ENCODE measurements at regions not wholly inside any gene's neighbourhood (a gene's known extent, or its start where the extent isn't known, plus 50 kb on each side); places are given as distances from the start of the nearest gene placed in this dataset.

DNA sequence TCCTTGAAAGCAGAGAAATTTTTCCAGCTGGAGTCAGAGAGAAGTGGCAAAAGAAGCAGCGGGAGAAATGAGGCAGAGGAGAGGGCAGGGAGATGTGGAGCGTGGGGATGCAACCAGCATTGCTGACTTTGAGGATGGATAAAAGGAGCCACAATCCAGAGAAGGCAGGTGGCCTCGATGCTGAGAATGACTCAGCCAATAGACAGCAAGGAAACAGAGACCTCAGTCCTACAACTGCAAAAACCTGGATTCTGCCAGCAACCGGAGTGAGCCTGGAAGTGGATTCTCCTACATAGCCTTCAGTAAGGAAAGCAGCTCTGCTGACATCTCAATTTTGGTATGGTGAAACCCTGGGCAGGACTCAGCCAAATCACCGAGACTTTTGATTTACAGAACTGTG is 128.9 kb upstream of the ATP1B1 start:
- no peak overlapping the region for H3K4me3 ChIP-seq (ENCODE audit: control insufficient read depth, low read depth, low read length)
- TF ChIP-seq, protein P1, sequence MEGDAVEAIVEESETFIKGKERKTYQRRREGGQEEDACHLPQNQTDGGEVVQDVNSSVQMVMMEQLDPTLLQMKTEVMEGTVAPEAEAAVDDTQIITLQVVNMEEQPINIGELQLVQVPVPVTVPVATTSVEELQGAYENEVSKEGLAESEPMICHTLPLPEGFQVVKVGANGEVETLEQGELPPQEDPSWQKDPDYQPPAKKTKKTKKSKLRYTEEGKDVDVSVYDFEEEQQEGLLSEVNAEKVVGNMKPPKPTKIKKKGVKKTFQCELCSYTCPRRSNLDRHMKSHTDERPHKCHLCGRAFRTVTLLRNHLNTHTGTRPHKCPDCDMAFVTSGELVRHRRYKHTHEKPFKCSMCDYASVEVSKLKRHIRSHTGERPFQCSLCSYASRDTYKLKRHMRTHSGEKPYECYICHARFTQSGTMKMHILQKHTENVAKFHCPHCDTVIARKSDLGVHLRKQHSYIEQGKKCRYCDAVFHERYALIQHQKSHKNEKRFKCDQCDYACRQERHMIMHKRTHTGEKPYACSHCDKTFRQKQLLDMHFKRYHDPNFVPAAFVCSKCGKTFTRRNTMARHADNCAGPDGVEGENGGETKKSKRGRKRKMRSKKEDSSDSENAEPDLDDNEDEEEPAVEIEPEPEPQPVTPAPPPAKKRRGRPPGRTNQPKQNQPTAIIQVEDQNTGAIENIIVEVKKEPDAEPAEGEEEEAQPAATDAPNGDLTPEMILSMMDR (conservative IDR thresholded peaks at IDR 0.05; ENCODE audit: control insufficient read depth, insufficient read depth, low read depth, low read length): no peak
- DNase-seq (ENCODE audit: low read depth): no peak

DNA sequence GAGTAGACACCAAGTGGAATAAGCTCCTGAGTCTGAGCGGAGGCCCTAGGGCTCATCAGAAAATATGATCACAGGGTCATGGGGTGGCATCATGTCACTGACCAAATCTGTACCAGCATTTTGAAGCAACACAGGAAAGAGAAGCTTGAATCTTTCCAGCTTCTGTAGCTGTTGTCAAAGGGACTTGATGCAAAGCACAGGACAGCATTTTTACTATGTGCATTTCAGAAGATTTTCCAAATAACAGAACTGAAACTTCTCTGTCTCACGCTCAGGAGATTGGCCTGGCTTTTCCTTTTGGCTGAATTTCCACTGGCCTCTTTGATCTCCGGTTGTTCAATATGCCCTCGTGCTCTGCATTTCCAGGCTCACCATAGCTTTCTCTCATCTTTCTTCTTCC is 127.2 kb upstream of the ATP1B1 start:
- TF ChIP-seq, protein P1 (conservative IDR thresholded peaks at IDR 0.05; ENCODE audit: control insufficient read depth, insufficient read depth, low read depth, low read length): no peak
- no peak overlapping the region for H3K4me3 ChIP-seq (ENCODE audit: control insufficient read depth, low read depth, low read length)
- no peak for DNase-seq (ENCODE audit: low read depth)

DNA sequence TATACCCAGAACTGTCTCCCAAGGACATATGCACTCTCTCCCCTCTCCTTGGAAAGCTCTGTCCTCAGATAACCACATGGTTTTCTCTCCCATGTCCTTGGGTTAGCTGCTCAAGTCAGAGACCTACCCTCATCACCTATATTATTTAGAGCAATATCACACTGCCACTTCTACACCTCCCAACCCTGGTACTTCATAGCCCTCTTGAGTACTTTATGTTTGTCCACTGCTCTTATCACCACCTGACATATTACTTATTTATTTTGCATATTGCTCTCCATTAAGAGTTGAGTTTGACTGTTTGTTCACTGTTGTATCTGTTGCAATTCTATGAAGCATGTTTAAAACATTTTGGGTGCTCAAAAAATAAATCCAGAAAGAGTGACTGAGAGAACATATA is 126.3 kb upstream of the ATP1B1 start:
- TF ChIP-seq, protein P1 (conservative IDR thresholded peaks at IDR 0.05; ENCODE audit: control insufficient read depth, insufficient read depth, low read depth, low read length): no peak
- H3K4me3 ChIP-seq (ENCODE audit: control insufficient read depth, low read depth, low read length): no peak overlapping the region
- no peak for DNase-seq (ENCODE audit: low read depth)

DNA sequence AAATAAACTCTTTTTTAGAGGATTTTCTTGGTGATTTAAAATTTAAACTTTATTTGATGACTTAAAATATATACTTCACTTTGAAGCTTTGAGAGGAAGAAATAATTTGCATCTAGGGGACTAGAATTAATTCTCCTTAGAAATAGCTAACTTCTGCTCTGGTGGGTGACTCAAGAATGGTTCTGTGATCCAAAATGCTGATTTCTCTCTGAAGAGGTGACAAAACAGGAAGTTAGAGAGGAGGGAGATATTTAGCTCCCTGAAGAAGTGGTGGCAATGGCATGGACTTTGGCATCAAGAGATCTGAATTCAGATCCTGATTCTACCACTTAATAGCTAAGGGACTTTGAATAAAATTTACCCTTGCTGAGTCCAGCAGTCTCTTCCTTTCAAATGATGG is 125.8 kb upstream of the ATP1B1 start:
- DNase-seq (ENCODE audit: low read depth): no peak
- TF ChIP-seq, protein P1 (conservative IDR thresholded peaks at IDR 0.05; ENCODE audit: control insufficient read depth, insufficient read depth, low read depth, low read length): no peak
- H3K4me3 ChIP-seq (ENCODE audit: control insufficient read depth, low read depth, low read length): no peak overlapping the region

DNA sequence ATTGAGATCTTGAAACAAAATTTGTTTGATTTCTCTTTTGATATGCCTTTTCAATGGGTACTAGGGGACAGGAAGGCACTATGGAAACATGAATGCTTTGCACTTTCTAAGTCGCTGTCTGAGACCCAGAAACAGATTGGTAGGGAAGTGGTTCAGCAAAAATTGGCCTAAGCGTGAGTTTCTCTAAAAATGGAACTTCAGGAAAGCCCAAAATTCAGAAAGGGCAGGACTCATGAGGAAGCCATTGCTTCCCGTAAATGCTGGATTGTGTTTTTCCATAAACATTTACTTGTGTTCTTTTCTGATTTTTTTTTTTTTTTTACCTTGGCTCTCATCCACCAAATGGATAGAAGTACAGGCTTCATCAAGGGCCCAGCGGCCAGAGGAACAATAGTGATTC is 123.7 kb upstream of the ATP1B1 start:
- H3K4me3 ChIP-seq (ENCODE audit: control insufficient read depth, low read depth, low read length): no peak overlapping the region
- TF ChIP-seq, protein P1 (conservative IDR thresholded peaks at IDR 0.05; ENCODE audit: control insufficient read depth, insufficient read depth, low read depth, low read length): no peak
- no peak for DNase-seq (ENCODE audit: low read depth)

DNA sequence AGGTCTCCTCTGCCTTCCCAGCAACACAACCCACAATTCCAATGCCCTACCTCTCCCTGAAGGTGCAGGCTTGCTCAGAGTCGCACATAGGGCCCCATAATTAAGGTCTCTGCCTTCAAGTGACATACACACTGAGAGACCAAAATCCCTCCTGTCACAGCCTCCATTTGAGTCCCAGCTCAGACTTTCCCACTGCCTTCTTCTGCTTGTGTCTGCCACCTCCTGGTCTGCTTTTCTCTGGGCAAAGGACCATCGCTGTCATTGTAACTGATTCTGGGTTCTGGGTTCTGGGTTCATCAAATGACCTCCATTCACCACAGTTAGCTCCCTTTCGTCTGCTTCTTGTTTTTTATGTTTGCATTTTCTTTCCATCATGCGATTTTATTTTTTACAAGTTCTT is 119.2 kb upstream of the ATP1B1 start:
- H3K4me3 ChIP-seq (ENCODE audit: control insufficient read depth, low read depth, low read length): no peak overlapping the region
- no peak for DNase-seq (ENCODE audit: low read depth)
- TF ChIP-seq, protein P1 (conservative IDR thresholded peaks at IDR 0.05; ENCODE audit: control insufficient read depth, insufficient read depth, low read depth, low read length): no peak

DNA sequence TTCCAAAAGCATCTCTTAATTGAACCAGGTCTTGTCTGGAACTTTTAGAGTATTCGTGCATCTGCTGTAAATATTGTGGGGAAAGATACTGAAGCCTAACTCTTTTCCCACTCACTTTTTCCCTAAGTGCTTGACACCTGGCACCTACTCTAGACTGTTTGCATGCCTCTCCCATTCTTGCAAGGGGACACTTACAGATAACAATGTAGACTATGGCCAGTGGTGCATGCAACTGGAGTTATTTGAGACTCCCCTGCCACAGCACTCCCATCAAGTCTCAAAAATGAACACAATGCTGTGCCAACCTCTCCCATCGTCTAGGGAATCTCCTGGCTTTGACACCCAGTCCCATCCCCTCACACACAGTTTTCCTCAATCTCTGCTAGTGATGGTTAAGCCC is 118.6 kb upstream of the ATP1B1 start:
- TF ChIP-seq, protein P1 (conservative IDR thresholded peaks at IDR 0.05; ENCODE audit: control insufficient read depth, insufficient read depth, low read depth, low read length): no peak
- no peak overlapping the region for H3K4me3 ChIP-seq (ENCODE audit: control insufficient read depth, low read depth, low read length)
- no peak for DNase-seq (ENCODE audit: low read depth)
